Stimulated activated CD8-positive, alpha-beta memory T cell treated with anti-CD3 and anti-CD28 coated beads, Interleukin-2, amount 100 ng/mL, for 1 hour (primary cell): ENCODE measurements at regions not wholly inside any gene's neighbourhood (a gene's known extent, or its start where the extent isn't known, plus 50 kb on each side); places are given as distances from the start of the nearest gene placed in this dataset.

ENCODE experiments used
- DNase-seq, 2 donors: peaks; one replicate each; pipeline ENCODE4 v3.0.0-alpha.2; 2020; ENCODE audit warnings: low read depth in 2 of 2

DNA sequence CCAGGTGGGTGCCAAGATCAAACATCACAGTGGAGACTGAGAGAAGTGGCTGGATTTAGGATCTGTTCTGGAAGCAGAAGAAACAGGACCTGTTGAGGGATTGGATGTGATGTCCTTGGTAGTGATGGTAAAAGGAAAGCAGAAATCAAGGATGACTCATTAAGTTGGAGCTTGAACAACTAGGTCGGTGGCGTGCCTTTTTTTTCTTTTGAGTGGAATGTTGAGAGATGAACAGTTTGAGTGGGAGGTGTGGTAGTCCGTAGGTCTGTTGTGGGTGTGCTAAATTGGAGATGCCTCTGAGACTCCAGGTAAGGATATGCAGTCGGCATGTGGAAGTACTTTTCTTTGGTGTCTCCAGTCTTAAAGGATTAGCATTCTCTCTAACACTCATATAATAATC is 92.1 kb upstream of the IL12B start:
- DNase-seq: no peak

GRCh38 chr5:159422910-159423309 is 92.6 kb upstream of the IL12B start:
- DNase-seq: no peak

DNA sequence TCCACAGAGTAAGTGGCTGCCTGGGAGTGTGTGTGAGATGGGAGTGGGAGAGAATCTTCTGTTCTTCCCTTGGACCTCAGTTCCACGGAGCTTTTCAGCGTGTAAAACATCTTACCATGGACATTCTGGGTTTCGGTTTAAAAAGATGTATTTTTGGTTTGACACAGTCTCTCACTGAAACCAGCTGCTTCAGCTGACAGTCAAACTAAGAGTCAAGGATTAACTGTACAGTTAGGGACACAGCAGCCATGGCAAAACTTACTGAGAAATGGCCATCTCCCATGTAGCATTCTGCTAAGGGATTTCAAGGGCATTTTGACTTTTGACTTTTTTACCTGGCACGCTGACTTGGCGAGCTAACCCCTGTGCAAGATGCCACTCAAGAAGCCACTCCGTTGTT is 93.8 kb upstream of the IL12B start:
- DNase-seq: no peak

DNA sequence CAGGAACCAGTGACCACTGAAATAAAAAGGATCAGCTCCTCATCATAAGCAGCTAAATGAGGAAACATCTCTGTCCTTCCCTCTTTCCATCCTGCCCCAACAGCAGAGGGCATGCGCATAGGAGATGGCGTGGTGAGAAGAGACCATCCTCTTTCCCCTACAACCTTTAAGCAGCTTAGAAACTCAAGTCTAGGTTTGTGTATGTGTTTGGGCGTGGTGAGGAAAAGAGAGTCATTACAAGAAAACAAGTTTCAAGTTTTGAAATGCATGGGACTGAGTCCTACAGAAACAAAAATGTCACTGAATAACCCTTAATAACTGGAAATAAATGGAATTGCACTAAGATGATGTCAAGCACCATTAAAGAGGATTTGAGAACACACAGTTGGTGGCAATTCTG is 96.4 kb upstream of the IL12B start:
- no peak for DNase-seq

GRCh38 chr5:159427180-159428012 is 97.1 kb upstream of the IL12B start:
- DNase-seq: no peak

DNA sequence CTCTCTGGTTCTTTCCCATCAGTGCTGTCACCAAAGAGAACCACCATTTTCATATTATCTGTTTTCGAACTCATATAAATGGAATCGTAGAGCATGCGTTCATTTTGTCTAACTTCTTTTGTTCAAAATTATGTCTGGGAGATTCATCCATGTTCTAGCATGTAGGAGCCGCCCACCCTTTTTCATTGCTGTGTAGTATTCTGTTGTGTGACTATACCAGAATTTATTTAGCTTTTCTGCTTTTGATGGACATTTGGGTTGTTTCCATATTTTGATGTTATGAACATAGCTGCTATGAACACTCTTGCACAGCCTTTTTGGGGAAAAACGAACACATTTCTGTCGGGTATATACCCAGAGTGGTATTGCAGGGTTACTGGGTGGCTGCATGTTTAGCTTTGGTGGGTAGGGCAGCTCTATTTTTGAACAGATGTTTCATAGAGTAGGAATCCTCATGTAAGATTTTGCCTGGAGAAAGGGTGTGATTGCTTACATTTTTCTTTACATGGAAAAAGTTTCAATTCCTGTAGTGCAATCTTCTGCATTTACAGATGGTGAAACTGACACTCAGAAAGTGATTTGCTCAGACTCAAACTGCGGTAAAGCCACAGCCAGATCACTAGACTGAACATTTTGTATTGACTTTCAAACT is 100.2 kb upstream of the IL12B start:
- DNase-seq: no peak

DNA sequence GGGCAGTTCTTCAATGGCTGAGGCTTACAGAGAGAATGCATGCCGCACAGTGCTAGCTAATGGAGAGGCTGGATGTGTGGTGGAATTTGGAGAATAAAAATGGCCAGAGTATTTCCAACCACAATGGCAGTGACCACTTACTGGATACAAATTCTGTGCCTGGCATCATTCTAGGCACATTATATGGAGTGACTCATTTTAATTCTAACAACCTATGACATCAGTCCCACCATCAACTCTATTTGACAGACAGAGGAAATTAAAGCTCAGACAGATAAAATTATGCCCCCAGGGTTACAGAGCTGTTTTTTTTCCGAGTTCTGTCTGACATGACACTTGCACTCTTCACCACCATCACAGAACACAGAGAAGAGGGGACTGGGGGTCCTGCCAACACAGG is 105.6 kb upstream of the IL12B start:
- DNase-seq: no peak

- no peak for DNase-seq
Measured at GRCh38 chr5:159438092-159438491, 107.8 kb upstream of the IL12B start.

DNA sequence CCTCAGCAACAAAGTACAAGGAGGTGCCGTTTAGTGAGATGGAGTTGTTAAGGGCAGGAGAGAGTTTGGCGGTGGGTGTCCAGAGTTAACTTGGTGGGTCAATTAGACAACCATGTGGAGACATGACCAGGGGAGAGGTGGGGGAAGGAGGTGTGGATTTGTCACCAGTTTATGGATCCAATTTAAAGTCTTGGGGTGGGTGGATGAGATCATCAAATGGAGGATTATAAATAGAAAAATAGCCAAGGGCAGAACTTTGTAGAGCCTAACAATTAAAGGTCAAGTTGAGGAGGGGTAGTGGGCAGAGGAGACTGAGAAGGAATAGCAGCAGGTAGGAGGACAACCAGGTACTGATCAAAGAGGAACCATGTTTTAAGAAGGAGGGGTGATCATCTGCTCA is 108.7 kb upstream of the IL12B start:
- DNase-seq: no peak

GRCh38 chr5:159440235-159440634 is 109.9 kb upstream of the IL12B start:
- DNase-seq: no peak

DNA sequence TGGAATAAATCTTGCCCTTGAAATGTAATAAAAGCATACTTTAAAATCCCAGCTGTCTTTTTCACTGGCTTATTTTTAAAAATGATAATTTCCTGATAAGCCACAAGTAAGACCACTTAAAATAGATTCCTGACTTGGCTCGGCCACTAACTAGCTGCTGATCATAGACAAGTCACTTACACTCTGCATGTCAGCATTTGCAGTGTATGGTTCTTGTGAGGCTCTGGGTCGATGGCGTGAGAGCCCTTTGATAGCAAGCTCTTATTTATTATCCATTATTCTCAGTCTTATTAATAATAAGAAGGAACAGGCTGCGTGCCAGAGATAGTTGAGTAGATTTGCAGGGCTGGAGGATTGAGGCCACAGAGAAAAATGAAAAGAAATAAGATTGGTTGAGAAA is 110.7 kb upstream of the IL12B start:
- DNase-seq: no peak

- DNase-seq: no peak
Measured at GRCh38 chr5:159441441-159441840, 111.2 kb upstream of the IL12B start.

DNA sequence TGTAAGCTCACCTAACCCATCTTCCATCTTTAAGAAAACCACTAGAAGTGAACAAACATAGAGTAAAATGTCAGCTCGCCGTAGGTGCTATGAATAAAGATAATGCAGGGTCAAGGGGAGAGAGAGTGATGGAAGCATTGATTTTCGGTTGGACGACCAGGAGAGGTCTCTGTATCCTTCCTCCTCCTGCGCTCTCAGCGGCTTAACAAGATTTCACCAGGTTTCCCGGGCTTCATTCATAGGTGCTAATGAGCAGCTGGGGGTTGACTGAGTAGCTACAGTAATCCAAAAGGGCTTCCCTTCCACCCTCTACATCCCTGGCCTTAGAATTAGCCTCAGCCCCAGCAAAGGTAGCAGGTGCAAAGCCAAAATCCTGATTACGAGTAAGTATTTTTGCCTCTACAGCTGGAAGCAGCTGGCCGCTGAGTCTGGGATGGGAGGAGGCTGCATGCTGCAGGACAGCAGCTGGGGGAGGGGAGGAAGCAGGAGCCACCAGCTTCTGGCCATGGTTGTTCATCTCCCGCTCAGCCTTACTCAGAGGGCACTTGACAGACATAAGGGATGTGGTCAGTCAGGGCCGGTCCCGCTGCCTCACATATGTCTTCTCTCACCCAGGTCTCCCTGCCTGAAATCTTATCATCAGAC is 112.0 kb upstream of the IL12B start:
- DNase-seq: no peak

GRCh38 chr5:159444441-159445082 is 114.3 kb upstream of the IL12B start:
- DNase-seq: no peak

GRCh38 chr5:159447116-159447515 is 116.8 kb upstream of the IL12B start:
- no peak for DNase-seq

DNA sequence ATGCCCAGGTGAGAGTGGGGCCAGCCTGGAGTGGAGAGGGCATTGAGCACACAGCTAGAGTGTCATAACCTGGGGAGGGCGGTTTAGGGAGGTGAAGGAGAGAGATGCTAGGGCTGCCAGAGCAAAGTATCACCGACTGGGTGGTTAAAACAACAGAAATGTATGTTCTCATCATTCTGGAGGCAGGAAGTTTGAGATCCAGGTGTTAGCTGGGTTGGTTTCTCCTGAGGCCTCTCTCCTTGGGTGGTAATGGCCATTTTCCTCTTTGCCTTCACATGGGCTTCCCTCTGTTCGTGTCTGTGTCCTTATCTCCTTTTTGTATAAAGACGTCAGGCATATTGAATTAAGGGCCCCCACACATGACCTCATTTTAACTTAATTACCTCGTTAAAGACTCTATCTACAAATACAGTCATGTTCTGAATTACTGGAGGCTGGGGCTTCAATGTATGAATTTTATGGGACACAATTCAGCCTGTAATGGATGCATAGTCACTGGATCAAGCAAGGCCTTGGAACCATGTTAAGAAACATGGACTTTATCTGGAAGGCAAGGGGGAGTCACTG is 118.6 kb upstream of the IL12B start:
- DNase-seq: no peak

DNA sequence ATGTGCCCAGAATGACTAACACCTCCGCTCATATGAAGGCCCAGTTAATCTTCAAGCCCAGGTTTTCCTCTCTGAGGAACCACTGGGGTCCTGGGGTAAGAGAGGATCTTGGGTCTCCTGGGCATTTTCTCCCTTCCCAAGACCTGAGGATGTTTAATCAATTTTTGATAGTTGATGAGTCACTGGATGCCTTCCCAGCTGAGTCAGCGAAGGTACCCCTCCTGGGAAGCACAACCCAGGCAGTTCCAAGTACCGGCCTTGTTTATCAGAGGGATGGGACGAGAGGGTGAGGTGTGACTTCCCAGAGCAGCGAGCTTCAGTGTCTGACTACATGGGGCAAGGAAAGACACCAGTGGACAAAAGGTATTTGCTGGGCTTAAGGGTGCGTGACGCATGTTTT is 119.6 kb upstream of the IL12B start:
- no peak for DNase-seq

DNA sequence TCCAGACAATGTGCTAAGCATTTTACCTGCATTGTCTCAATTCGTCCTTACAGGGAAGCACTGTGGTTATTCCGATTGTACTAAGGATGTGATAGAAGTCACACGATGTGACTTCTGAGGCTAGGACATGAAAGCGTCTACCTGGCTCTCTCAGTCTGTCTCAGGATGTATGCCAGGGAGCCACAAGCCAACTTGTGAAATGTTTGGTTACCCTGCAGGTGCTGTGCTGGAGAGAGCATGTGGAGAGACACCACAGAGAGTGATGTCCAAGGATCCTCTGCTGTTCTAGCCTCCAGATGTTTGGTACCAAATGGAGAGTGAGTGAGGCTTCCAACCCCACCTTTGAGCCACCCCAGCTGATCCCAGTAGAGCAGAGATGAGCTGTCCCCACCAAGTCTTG is 120.1 kb upstream of the IL12B start:
- DNase-seq: no peak

DNA sequence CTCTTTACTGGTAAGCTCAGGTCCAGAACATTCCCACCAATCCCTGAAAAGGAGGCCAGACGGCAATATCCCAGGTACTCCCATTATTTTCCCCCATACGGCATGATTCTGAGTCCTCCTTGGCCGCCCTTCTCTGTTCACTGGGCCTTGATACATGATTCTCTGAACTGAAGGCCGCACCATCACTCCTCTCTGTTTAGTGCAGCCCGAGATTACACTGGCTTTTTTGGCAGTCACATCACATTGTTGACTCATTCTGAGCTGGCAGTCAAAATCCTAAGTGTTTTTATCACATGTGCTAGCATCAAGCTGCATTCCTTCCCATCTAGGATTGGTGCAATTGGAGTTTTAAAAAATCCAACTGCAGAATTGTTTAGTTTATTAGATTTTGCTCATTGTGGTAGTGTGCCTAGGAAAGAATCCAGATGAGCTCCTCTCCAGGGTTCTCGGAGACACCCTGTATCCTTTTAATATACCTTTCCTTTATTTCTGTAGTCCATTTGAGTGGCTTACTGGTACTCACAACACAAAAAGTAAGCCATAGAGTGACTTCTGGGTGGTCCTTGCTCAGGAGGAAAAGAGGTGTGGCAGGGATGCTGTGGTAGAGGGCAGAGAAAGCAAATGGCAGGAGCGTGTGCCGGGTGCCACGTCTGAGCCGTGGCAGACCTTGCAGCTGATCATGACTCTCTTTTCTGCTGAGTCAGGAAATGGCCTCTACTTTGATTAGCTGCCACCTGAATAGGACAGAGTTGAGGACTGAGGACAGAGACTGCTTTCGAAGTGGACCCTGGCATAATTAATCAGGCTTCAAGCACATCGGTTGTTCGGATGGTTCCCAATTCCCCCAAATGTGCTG is 121.1 kb upstream of the IL12B start:
- DNase-seq: no peak

DNA sequence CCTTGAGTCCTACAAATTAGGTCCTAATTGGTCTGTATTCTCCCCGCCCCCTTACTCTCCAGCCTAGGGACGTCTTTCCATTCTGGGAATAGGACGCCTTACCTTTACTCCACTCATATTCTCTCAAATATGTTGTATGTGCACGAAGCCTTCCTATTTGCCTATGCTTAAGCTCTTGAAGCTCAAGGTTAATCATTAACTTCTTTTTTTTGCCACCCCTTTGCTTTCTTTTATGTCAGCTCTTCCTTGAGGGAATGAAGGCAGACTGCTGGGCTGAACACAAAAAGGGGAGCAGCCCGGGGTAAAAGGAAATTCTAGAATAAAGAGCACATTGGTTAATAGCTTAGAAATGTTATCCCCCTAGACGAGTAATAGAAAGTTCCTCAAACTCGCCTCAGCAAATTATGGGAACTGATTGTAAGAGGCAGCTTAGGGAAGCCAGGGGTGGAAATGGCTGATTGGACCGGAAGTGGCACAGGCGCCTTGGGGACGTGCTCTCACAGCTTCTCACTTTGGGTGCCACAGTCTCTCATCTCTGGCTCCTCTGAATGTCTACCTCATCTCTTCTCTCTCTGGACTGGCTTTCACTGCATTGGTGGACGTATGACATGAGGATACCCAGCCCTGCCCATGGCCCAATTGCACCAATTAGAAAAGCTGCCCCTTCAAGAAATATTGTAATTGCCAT is 122.3 kb upstream of the IL12B start:
- no peak for DNase-seq

- DNase-seq: no peak
Measured at GRCh38 chr5:159453209-159453608, 122.9 kb upstream of the IL12B start.
